HEK293 (cell line): ENCODE measurements at regions not wholly inside any gene's neighbourhood (a gene's known extent, or its start where the extent isn't known, plus 50 kb on each side); places are given as distances from the start of the nearest gene placed in this dataset.

Experiments
- CTCF ChIA-PET: fragments of 350-600 bp; formaldehyde crosslinking; extraction: SDS; loops from one replicate; lab custom pipeline; 2021; ENCODE audit warnings: antibody characterized with exemption; lab: Yijun Ruan, JAX
- POLR2A ChIA-PET: fragments of 300-600 bp; formaldehyde crosslinking; extraction: SDS; loops from one replicate; lab custom pipeline; 2020; ENCODE audit warnings: antibody characterized with exemption, inconsistent platforms; lab: Yijun Ruan, JAX
- H3K27ac ChIP-seq: fragments of 200-500 bp; sonication (Bioruptor generic); 2 replicates; pipeline ENCODE4 v1.5.1; 2014; ENCODE audit warnings: low read depth, low read length, control low read depth, inconsistent platforms; ENCODE audit errors: extremely low read depth
- H3K36me3 ChIP-seq, 2 experiments: fragments of 200-500 bp in 1 of 2; sonication (Bioruptor generic) in 1 of 2; 1 replicate in 1 of 2; 2 replicates in 1 of 2; pipeline ENCODE4 v1.5.1; 2014 to 2017; ENCODE audit warnings: inconsistent platforms in 2 of 2, low read length in 2 of 2; ENCODE audit not compliant: control insufficient read depth in 2 of 2, insufficient read depth in 1 of 2
- H3K4me1 ChIP-seq: fragments of 200-500 bp; sonication (Bioruptor generic); 2 replicates; pipeline ENCODE4 v1.5.1; 2014; ENCODE audit warnings: mild to moderate bottlenecking, low read length, inconsistent platforms; ENCODE audit not compliant: control insufficient read depth, insufficient read depth
- H3K4me3 ChIP-seq: 2 replicates; pipeline ENCODE4 v1.5.1; 2011; ENCODE audit warnings: low read depth, mild to moderate bottlenecking, control low read depth, low read length, moderate library complexity
- H3K9me3 ChIP-seq: fragments of 200-500 bp; sonication (Bioruptor generic); 2 replicates; pipeline ENCODE4 v1.5.1; 2014; ENCODE audit warnings: low read depth, low read length, inconsistent platforms; ENCODE audit not compliant: control insufficient read depth, insufficient read depth
- INSM2 ChIP-seq: fragments of 450-650 bp; formaldehyde crosslinking; IDR thresholded peaks from 2 replicates; pipeline ENCODE4 v1.5.1; 2016; ENCODE audit warnings: missing biosample characterization, missing genetic modification characterization
- OSR2 ChIP-seq: fragments of 450-650 bp; formaldehyde crosslinking; IDR thresholded peaks from 2 replicates; pipeline ENCODE4 v1.5.1; 2016; ENCODE audit warnings: missing biosample characterization, missing genetic modification characterization
- TRIM28 ChIP-seq: IDR thresholded peaks from 2 replicates; pipeline ENCODE4 v1.6.1; 2011; ENCODE audit warnings: low read length, control low read depth, borderline replicate concordance
- ZBTB48 ChIP-seq: fragments of 450-650 bp; formaldehyde crosslinking; IDR thresholded peaks from 2 replicates; pipeline ENCODE4 v1.5.1; 2016; ENCODE audit warnings: missing biosample characterization, missing genetic modification characterization
- ZNF133 ChIP-seq: fragments of 450-650 bp; formaldehyde crosslinking; IDR thresholded peaks from 2 replicates; pipeline ENCODE4 v1.5.1; 2016; ENCODE audit warnings: missing biosample characterization, missing genetic modification characterization
- ZNF248 ChIP-seq: fragments of 450-650 bp; formaldehyde crosslinking; IDR thresholded peaks from 2 replicates; pipeline ENCODE4 v1.5.1; 2017; ENCODE audit warnings: missing biosample characterization, missing genetic modification characterization
- ZNF274 ChIP-seq, 2 experiments: fragments of 200-500 bp in 1 of 2; fragments of 450-650 bp in 1 of 2; sonication (Bioruptor generic) in 1 of 2; formaldehyde crosslinking in 1 of 2; IDR thresholded peaks; 2 replicates each; pipeline versions ENCODE4 v1.5.1 to v1.6.1; 2014 to 2016; ENCODE audit warnings: borderline replicate concordance in 1 of 2, inconsistent platforms in 1 of 2, low read length in 1 of 2, missing biosample characterization in 1 of 2, missing genetic modification characterization in 1 of 2
- ZNF280C ChIP-seq: fragments of 450-650 bp; formaldehyde crosslinking; IDR thresholded peaks from 2 replicates; pipeline ENCODE4 v1.5.1; 2016; ENCODE audit warnings: missing biosample characterization, missing genetic modification characterization
- ZNF366 ChIP-seq: fragments of 450-650 bp; formaldehyde crosslinking; conservative IDR thresholded peaks from 2 replicates; pipeline ENCODE4 v1.5.1; 2016; ENCODE audit warnings: missing biosample characterization, missing genetic modification characterization
- ZNF37A ChIP-seq: fragments of 450-650 bp; IDR thresholded peaks from 2 replicates; pipeline ENCODE4 v1.5.1; 2018; ENCODE audit warnings: missing biosample characterization, missing genetic modification characterization
- ZNF394 ChIP-seq: fragments of 450-650 bp; formaldehyde crosslinking; IDR thresholded peaks from 2 replicates; pipeline ENCODE4 v1.5.1; 2016; ENCODE audit warnings: missing biosample characterization, missing genetic modification characterization, mild to moderate bottlenecking, moderate library complexity, borderline replicate concordance
- ZNF423 ChIP-seq: fragments of 450-650 bp; formaldehyde crosslinking; IDR thresholded peaks from 2 replicates; pipeline ENCODE4 v1.5.1; 2016; ENCODE audit warnings: missing biosample characterization, missing genetic modification characterization
- ZNF596 ChIP-seq: fragments of 450-650 bp; IDR thresholded peaks from 2 replicates; pipeline ENCODE4 v1.5.0; 2018; ENCODE audit warnings: missing biosample characterization, mild to moderate bottlenecking, missing genetic modification characterization, moderate library complexity
- ZNF704 ChIP-seq: fragments of 450-650 bp; formaldehyde crosslinking; IDR thresholded peaks from 2 replicates; pipeline ENCODE4 v1.5.1; 2016; ENCODE audit warnings: missing biosample characterization, missing genetic modification characterization
- ZNF792 ChIP-seq: fragments of 450-650 bp; formaldehyde crosslinking; IDR thresholded peaks from 2 replicates; pipeline ENCODE4 v1.5.1; 2016; ENCODE audit warnings: missing biosample characterization, missing genetic modification characterization
- TF ChIP-seq, protein P1 (sequence below): fragments of 450-650 bp; formaldehyde crosslinking; IDR thresholded peaks from 2 replicates; pipeline ENCODE4 v1.5.1; 2016; ENCODE audit warnings: missing biosample characterization, missing genetic modification characterization, borderline replicate concordance
- TF ChIP-seq, protein P2 (sequence below): fragments of 450-650 bp; formaldehyde crosslinking; IDR thresholded peaks from 2 replicates; pipeline ENCODE4 v1.5.1; 2016; ENCODE audit warnings: missing biosample characterization, missing genetic modification characterization

DNA sequence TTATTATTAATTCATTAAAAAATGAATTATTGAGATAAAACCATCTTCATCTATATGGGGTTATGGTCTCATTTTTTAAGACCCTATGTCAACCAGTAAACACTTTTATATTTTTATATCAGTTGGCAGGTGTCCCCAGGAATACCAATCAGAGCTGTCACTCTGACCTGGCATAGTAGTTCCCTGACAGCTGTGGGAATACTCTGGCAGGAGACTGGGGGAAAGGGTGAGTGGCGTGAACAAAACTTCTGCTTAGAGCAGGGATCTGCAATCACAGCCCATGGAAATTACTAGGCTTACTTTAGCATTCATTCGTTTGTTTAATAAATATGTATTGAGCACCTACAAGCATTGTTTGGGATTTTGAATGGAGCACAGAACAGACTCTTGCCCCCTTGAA, 254.1 kb upstream of the KLF3 start:
- CTCF ChIA-PET: interaction anchor here (0.7 kb wide), 1 partner anchor 230 kb away, joined by 3 read pairs; no protein-coding TSS in a partner anchor
- Histone ChIP-seq H3K4me1 (no peaks in the 10 kb centered on the region), H3K27ac (no peak overlapping the region), H3K36me3 (no peaks in the 10 kb centered on the region), H3K9me3 (no peaks in the 10 kb centered on the region), H3K4me3 (no peak overlapping the region)
- TF ChIP-seq ZNF423 (tag by site-specific recombination) (no peak), ZNF704 (tag by site-specific recombination) (no peak), ZNF596 (tag by site-specific recombination) (no peak), ZNF133 (no peak), ZNF37A (no peak), ZNF366 (no peak), ZNF274 (IDR thresholded peaks at IDR 0.05; ENCODE audit: low read length) (no peak), ZNF274 (tag by site-specific recombination; IDR thresholded peaks at IDR 0.05; ENCODE audit: borderline replicate concordance) (no peak)
- TF ChIP-seq, protein P1, sequence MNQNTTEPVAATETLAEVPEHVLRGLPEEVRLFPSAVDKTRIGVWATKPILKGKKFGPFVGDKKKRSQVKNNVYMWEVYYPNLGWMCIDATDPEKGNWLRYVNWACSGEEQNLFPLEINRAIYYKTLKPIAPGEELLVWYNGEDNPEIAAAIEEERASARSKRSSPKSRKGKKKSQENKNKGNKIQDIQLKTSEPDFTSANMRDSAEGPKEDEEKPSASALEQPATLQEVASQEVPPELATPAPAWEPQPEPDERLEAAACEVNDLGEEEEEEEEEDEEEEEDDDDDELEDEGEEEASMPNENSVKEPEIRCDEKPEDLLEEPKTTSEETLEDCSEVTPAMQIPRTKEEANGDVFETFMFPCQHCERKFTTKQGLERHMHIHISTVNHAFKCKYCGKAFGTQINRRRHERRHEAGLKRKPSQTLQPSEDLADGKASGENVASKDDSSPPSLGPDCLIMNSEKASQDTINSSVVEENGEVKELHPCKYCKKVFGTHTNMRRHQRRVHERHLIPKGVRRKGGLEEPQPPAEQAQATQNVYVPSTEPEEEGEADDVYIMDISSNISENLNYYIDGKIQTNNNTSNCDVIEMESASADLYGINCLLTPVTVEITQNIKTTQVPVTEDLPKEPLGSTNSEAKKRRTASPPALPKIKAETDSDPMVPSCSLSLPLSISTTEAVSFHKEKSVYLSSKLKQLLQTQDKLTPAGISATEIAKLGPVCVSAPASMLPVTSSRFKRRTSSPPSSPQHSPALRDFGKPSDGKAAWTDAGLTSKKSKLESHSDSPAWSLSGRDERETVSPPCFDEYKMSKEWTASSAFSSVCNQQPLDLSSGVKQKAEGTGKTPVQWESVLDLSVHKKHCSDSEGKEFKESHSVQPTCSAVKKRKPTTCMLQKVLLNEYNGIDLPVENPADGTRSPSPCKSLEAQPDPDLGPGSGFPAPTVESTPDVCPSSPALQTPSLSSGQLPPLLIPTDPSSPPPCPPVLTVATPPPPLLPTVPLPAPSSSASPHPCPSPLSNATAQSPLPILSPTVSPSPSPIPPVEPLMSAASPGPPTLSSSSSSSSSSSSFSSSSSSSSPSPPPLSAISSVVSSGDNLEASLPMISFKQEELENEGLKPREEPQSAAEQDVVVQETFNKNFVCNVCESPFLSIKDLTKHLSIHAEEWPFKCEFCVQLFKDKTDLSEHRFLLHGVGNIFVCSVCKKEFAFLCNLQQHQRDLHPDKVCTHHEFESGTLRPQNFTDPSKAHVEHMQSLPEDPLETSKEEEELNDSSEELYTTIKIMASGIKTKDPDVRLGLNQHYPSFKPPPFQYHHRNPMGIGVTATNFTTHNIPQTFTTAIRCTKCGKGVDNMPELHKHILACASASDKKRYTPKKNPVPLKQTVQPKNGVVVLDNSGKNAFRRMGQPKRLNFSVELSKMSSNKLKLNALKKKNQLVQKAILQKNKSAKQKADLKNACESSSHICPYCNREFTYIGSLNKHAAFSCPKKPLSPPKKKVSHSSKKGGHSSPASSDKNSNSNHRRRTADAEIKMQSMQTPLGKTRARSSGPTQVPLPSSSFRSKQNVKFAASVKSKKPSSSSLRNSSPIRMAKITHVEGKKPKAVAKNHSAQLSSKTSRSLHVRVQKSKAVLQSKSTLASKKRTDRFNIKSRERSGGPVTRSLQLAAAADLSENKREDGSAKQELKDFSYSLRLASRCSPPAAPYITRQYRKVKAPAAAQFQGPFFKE (tag by site-specific recombination): no peak
- POLR2A ChIA-PET: no interaction called here

DNA sequence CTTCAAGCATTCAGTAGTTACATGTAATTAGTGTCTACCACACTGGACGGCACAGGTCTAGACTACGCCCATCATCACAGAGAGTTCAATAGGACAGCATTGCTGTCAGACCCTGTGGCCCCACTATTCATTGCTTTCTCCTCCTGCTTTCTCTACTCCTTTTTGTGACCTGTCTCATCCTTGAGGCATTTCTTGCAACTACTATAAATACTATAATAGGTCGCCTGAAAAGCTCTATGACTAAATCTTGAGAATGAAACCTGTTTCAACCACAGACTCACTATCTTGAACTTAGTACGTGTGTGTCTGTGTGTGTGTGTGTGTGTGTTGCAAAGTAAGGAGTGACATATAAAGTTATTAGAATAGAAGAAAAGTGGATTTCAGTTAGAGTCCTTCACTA, 252.9 kb upstream of the KLF3 start:
- Histone ChIP-seq H3K4me1 (no peaks in the 10 kb centered on the region), H3K27ac (no peak overlapping the region), H3K36me3 (no peaks in the 10 kb centered on the region), H3K9me3 (no peaks in the 10 kb centered on the region), H3K4me3 (no peak overlapping the region)
- TF ChIP-seq, protein P2, sequence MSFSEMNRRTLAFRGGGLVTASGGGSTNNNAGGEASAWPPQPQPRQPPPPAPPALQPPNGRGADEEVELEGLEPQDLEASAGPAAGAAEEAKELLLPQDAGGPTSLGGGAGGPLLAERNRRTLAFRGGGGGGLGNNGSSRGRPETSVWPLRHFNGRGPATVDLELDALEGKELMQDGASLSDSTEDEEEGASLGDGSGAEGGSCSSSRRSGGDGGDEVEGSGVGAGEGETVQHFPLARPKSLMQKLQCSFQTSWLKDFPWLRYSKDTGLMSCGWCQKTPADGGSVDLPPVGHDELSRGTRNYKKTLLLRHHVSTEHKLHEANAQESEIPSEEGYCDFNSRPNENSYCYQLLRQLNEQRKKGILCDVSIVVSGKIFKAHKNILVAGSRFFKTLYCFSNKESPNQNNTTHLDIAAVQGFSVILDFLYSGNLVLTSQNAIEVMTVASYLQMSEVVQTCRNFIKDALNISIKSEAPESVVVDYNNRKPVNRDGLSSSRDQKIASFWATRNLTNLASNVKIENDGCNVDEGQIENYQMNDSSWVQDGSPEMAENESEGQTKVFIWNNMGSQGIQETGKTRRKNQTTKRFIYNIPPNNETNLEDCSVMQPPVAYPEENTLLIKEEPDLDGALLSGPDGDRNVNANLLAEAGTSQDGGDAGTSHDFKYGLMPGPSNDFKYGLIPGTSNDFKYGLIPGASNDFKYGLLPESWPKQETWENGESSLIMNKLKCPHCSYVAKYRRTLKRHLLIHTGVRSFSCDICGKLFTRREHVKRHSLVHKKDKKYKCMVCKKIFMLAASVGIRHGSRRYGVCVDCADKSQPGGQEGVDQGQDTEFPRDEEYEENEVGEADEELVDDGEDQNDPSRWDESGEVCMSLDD: no peak
- TF ChIP-seq ZNF248 (tag by site-specific recombination) (no peak), ZNF280C (tag by site-specific recombination) (no peak), ZNF394 (tag by site-specific recombination) (no peak), ZBTB48 (no peak), TRIM28 (no peak), ZNF792 (no peak), INSM2 (tag by site-specific recombination) (no peak), OSR2 (no peak)
- ChIA-PET POLR2A (no interaction called here), CTCF (interaction anchor here (1.3 kb wide), 1 partner anchor 348 kb away, joined by 4 read pairs; no protein-coding TSS in a partner anchor)
